AG04449 (cell line): ENCODE measurements at regions not wholly inside any gene's neighbourhood (a gene's known extent, or its start where the extent isn't known, plus 50 kb on each side); places are given as distances from the start of the nearest gene placed in this dataset.
"Not testable (repeated sequence)": the region's sequence is repeated elsewhere in the genome, so short reads cannot be mapped to it uniquely, and the experiment has no call there.

Source experiments
- CTCF ChIA-PET: fragments of 350-600 bp; formaldehyde crosslinking; extraction: SDS; loops from one replicate; lab custom pipeline; 2021; ENCODE audit warnings: antibody characterized with exemption; lab: Yijun Ruan, JAX
- POLR2A ChIA-PET: fragments of 400-600, 350-600 bp; formaldehyde crosslinking; extraction: SDS; loops from one replicate; lab custom pipeline; 2020; ENCODE audit warnings: antibody characterized with exemption, inconsistent platforms; lab: Yijun Ruan, JAX
- DNase-seq: peaks from one replicate; pipeline ENCODE4 v3.0.0-alpha.2; 2010; ENCODE audit warnings: low read depth, low spot score
- H3K4me3 ChIP-seq: 2 replicates; pipeline ENCODE4 v1.5.1; 2011; ENCODE audit warnings: low read depth, mild to moderate bottlenecking, control low read depth, low read length
- CTCF ChIP-seq: IDR thresholded peaks from one replicate; pipeline ENCODE4 v1.5.1; 2011; ENCODE audit warnings: mild to moderate bottlenecking, moderate library complexity, low read length, control low read depth, inconsistent platforms; ENCODE audit not compliant: insufficient read depth; ENCODE audit errors: missing control alignments

GRCh38 chr11:91497847-91498246 lies 726.8 kb upstream of the FAT3 start:
- CTCF ChIA-PET = no interaction called here
- POLR2A ChIA-PET = no interaction called here

GRCh38 chr11:91495837-91496236 lies 728.8 kb upstream of the FAT3 start:
- no peak overlapping the region for H3K4me3 ChIP-seq
- CTCF ChIA-PET = no interaction called here
- DNase-seq = no peak
- POLR2A ChIA-PET = no interaction called here
- no peak for TF ChIP-seq CTCF

More at GRCh38 chr11:91497847-91498246, 726.8 kb upstream of the FAT3 start:
- no peak for TF ChIP-seq CTCF
- no peak for DNase-seq
- H3K4me3 ChIP-seq = no peak overlapping the region

GRCh38 chr11:91489989-91490388 lies 734.6 kb upstream of the FAT3 start:
- CTCF ChIA-PET = no interaction called here
- no peak for DNase-seq

GRCh38 chr11:91483956-91484355 lies 740.7 kb upstream of the FAT3 start:
- DNase-seq, H3K4me3 ChIP-seq, CTCF ChIA-PET, POLR2A ChIA-PET: not testable (repeated sequence)

More at GRCh38 chr11:91489989-91490388, 734.6 kb upstream of the FAT3 start:
- no peak for TF ChIP-seq CTCF
- H3K4me3 ChIP-seq = no peak overlapping the region
- POLR2A ChIA-PET = no interaction called here

- DNase-seq, H3K4me3 ChIP-seq, POLR2A ChIA-PET, CTCF ChIA-PET: not testable (repeated sequence)
Observed at GRCh38 chr11:91481875-91482274, 742.7 kb upstream of the FAT3 start.

GRCh38 chr11:91470656-91471055 lies 754.0 kb upstream of the FAT3 start:
- no peak for TF ChIP-seq CTCF
- no peak for DNase-seq
- H3K4me3 ChIP-seq = no peak overlapping the region
- ChIA-PET CTCF (no interaction called here), POLR2A (no interaction called here)

GRCh38 chr11:91459840-91460239 lies 764.8 kb upstream of the FAT3 start:
- no peak for DNase-seq

More at GRCh38 chr11:91459840-91460239, 764.8 kb upstream of the FAT3 start:
- no peak for TF ChIP-seq CTCF
- ChIA-PET POLR2A (no interaction called here), CTCF (no interaction called here)
- H3K4me3 ChIP-seq = no peak overlapping the region
